HCT116 (cell line): ENCODE measurements at regions not wholly inside any gene's neighbourhood (a gene's known extent, or its start where the extent isn't known, plus 50 kb on each side); places are given as distances from the start of the nearest gene placed in this dataset.

Experiments used
- ATAC-seq: fragments of 200-7000 bp; cut with Tn5 transposase; 2 replicates; pipeline ENCODE4 v1.9.1; 2020; ENCODE audit warnings: mild to moderate bottlenecking, moderate library complexity
- BruUV-seq: library from RNA; stranded (reverse); fragments of 400-500 nt; replicated peaks from 2 replicates; lab custom pipeline; 2021; lab: Mats Ljungman, UMichigan
- CTCF ChIA-PET: fragments of 300-600 bp; sonication (Branson Sonifier 250); formaldehyde crosslinking; loops from one replicate; lab custom pipeline; 2021; ENCODE audit warnings: antibody characterized with exemption; lab: Charles Lee
- POLR2A ChIA-PET: fragments of 300-600, 350-600 bp; sonication (Branson Sonifier 250); formaldehyde crosslinking; loops from one replicate; lab custom pipeline; 2021; ENCODE audit warnings: antibody characterized with exemption; lab: Charles Lee
- RAD21 ChIA-PET, 2 experiments: fragments of 300-600 bp; sonication (Branson Sonifier 250); formaldehyde crosslinking; loops; one replicate each; lab custom pipeline; 2023; ENCODE audit warnings: low total read pairs in 2 of 2; ENCODE audit not compliant: uncharacterized antibody in 2 of 2, unreplicated experiment in 2 of 2, low non-redundant PET in 1 of 2; lab: Charles Lee
- DNase-seq: peaks from one replicate; pipeline ENCODE4 v3.0.0-alpha.2; 2010; ENCODE audit warnings: low read depth, low spot score
- H2AFZ ChIP-seq: fragments of 200-600 bp; shearing (Covaris generic), sonication (generic); 2 replicates; pipeline ENCODE4 v1.6.1; 2017; ENCODE audit warnings: low read depth, mixed run types, mixed read lengths, antibody characterized with exemption, low read length; ENCODE audit not compliant: poor library complexity, severe bottlenecking
- H3K27ac ChIP-seq: 2 replicates; pipeline ENCODE4 v1.5.1; 2012; ENCODE audit warnings: low read depth, low read length
- H3K27me3 ChIP-seq: fragments of 200-600 bp; sonication (generic); 2 replicates; pipeline ENCODE4 v1.6.1; 2016; ENCODE audit warnings: mixed run types, low read length, mixed read lengths; ENCODE audit not compliant: insufficient read depth
- H3K36me3 ChIP-seq, 2 experiments: fragments of 200-500 bp in 1 of 2; fragments of 200-600 bp in 1 of 2; sonication (Bioruptor generic) in 1 of 2; sonication (generic) in 1 of 2; 2 replicates each; pipeline versions ENCODE4 v1.5.1 to v1.6.1; 2014 to 2016; ENCODE audit warnings: low read length in 2 of 2, inconsistent platforms in 1 of 2, mixed read lengths in 1 of 2, mixed run types in 1 of 2; ENCODE audit not compliant: insufficient read depth in 2 of 2, control insufficient read depth in 1 of 2
- H3K4me1 ChIP-seq, 2 experiments: fragments of 200-600 bp in 1 of 2; sonication (generic) in 1 of 2; 2 replicates each; pipeline versions ENCODE4 v1.5.1 to v1.6.1; 2012 to 2017; ENCODE audit warnings: low read length in 2 of 2, inconsistent platforms in 1 of 2, mild to moderate bottlenecking in 1 of 2, mixed read lengths in 1 of 2, mixed run types in 1 of 2, moderate library complexity in 1 of 2; ENCODE audit not compliant: insufficient read depth in 2 of 2, control insufficient read depth in 1 of 2
- H3K4me2 ChIP-seq: fragments of 200-600 bp; sonication (generic); 2 replicates; pipeline ENCODE4 v1.6.1; 2017; ENCODE audit warnings: mixed run types, low read length, mixed read lengths
- H3K4me3 ChIP-seq, 2 experiments: fragments of 200-600 bp in 1 of 2; sonication (generic) in 1 of 2; replicated peaks in 1 of 2; 2 replicates each; pipeline ENCODE4 v1.5.1; 2011 to 2016; ENCODE audit warnings: low read length in 2 of 2, control low read depth in 1 of 2, low read depth in 1 of 2, mild to moderate bottlenecking in 1 of 2, mixed read lengths in 1 of 2, mixed run types in 1 of 2
- H3K79me2 ChIP-seq: fragments of 200-600 bp; sonication (generic); 2 replicates; pipeline ENCODE4 v1.6.1; 2017; ENCODE audit warnings: mild to moderate bottlenecking, mixed run types, low read length, moderate library complexity, mixed read lengths; ENCODE audit not compliant: insufficient read depth
- H3K9ac ChIP-seq: fragments of 200-600 bp; sonication (generic); 2 replicates; pipeline ENCODE4 v1.6.1; 2016; ENCODE audit warnings: low read length, mixed read lengths
- H3K9me2 ChIP-seq: fragments of 200-600 bp; sonication (generic), shearing (Covaris generic); 2 replicates; pipeline ENCODE4 v1.6.1; 2017; ENCODE audit warnings: mixed run types, mild to moderate bottlenecking, moderate library complexity; ENCODE audit not compliant: insufficient read depth
- H3K9me3 ChIP-seq, 2 experiments: fragments of 200-500 bp in 1 of 2; fragments of 200-600 bp in 1 of 2; sonication (Bioruptor generic) in 1 of 2; sonication (generic) in 1 of 2; 2 replicates each; pipeline ENCODE4 v1.6.1; 2014 to 2017; ENCODE audit warnings: low read length in 2 of 2, mixed read lengths in 2 of 2, inconsistent platforms in 1 of 2, low read depth in 1 of 2, mild to moderate bottlenecking in 1 of 2, mixed run types in 1 of 2, moderate library complexity in 1 of 2; ENCODE audit not compliant: control insufficient read depth in 1 of 2, insufficient read depth in 1 of 2
- H4K20me1 ChIP-seq: fragments of 200-600 bp; sonication (generic), shearing (Covaris generic); 2 replicates; pipeline ENCODE4 v1.6.1; 2017; ENCODE audit warnings: mixed run types, mild to moderate bottlenecking, moderate library complexity; ENCODE audit not compliant: insufficient read depth
- ELF1 ChIP-seq: IDR thresholded peaks from 2 replicates; pipeline ENCODE4 v1.6.1; 2012; ENCODE audit warnings: low read depth, borderline replicate concordance
- EZH2phosphoT487 ChIP-seq: fragments of 200-600 bp; IDR thresholded peaks from 2 replicates; pipeline ENCODE4 v1.6.1; 2018; ENCODE audit warnings: antibody characterized with exemption, borderline replicate concordance
- FOSL1 ChIP-seq: IDR thresholded peaks from 2 replicates; pipeline ENCODE4 v1.6.1; 2012; ENCODE audit warnings: low read depth
- POLR2AphosphoS5 ChIP-seq: IDR thresholded peaks from 2 replicates; pipeline ENCODE4 v1.6.1; 2011; ENCODE audit warnings: mild to moderate bottlenecking, low read depth, low read length, moderate library complexity
- RAD21 ChIP-seq: IDR thresholded peaks from 2 replicates; pipeline ENCODE4 v1.6.1; 2012; ENCODE audit warnings: low read depth, mild to moderate bottlenecking
- REST ChIP-seq: IDR thresholded peaks from 2 replicates; pipeline ENCODE4 v1.6.1; 2012; ENCODE audit warnings: low read depth
- SP1 ChIP-seq: IDR thresholded peaks from 2 replicates; pipeline ENCODE4 v1.6.1; 2012; ENCODE audit warnings: low read depth
- TCF7L2 ChIP-seq: IDR thresholded peaks from 2 replicates; pipeline ENCODE4 v1.7.0; 2011; ENCODE audit warnings: borderline replicate concordance, inconsistent platforms; ENCODE audit not compliant: insufficient read depth, insufficient read length; ENCODE audit errors: extremely low read depth
- ZFX ChIP-seq: fragments of 450-650 bp; IDR thresholded peaks from 2 replicates; pipeline ENCODE4 v1.6.1; 2017
- ZNF274 ChIP-seq: fragments of 200-500 bp; sonication (Bioruptor generic); IDR thresholded peaks from 2 replicates; pipeline ENCODE4 v1.6.1; 2014; ENCODE audit warnings: mild to moderate bottlenecking, low read depth, low read length, inconsistent platforms
- intact Hi-C: fragments of 100-400 bp; cut with micrococcal nuclease; formaldehyde crosslinking; loops from 2 replicates; pipeline ENCODE4 v1.10.0; 2022
- TF ChIP-seq, protein P1 (sequence below), 3 experiments: fragments of 200-600 bp in 1 of 3; sonication (generic) in 1 of 3; IDR thresholded peaks in 2 of 3; conservative IDR thresholded peaks in 1 of 3; 2 replicates each; pipeline ENCODE4 v1.5.1; 2012 to 2017; ENCODE audit warnings: low read depth in 2 of 3, low read length in 2 of 3, antibody characterized with exemption in 1 of 3, borderline replicate concordance in 1 of 3, control low read depth in 1 of 3, mild to moderate bottlenecking in 1 of 3, mixed read lengths in 1 of 3, mixed run types in 1 of 3, moderate library complexity in 1 of 3; ENCODE audit not compliant: insufficient read depth in 1 of 3

DNA sequence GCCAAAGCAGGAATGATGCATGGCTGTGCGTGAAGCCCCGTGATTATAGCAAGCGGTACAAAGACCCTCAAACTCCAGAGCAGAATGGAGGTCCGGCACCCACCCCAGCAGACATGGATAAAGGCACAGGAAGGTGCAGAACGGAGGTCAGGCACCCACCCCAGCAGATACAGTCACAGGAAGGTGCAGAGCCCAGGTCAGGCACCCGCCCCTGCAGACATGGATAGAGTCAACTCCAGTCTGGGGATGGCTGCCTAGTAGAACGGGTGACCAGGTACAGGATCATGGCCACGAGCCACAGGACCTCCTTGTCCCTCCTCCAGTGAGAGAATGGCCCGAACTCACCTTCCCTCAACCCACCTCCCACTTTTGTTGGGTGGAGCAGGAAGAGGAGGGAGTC, 318.3 kb upstream of the SALL3 start:
- no peaks in the 10 kb centered on the region for H3K4me1 ChIP-seq
- H3K4me2 ChIP-seq = no peak overlapping the region
- H4K20me1 ChIP-seq = no peaks in the 10 kb centered on the region
- TF ChIP-seq POLR2AphosphoS5 = no peak
- no peak for TF ChIP-seq SP1
- TF ChIP-seq ELF1 = no peak
- TF ChIP-seq ZNF274 = no peak
- TF ChIP-seq TCF7L2 = no peak
- no peak for TF ChIP-seq REST
- TF ChIP-seq ZFX = no peak
- no peak for TF ChIP-seq RAD21
- TF ChIP-seq FOSL1 = no peak
- no peak for TF ChIP-seq EZH2phosphoT487
- TF ChIP-seq, protein P1, sequence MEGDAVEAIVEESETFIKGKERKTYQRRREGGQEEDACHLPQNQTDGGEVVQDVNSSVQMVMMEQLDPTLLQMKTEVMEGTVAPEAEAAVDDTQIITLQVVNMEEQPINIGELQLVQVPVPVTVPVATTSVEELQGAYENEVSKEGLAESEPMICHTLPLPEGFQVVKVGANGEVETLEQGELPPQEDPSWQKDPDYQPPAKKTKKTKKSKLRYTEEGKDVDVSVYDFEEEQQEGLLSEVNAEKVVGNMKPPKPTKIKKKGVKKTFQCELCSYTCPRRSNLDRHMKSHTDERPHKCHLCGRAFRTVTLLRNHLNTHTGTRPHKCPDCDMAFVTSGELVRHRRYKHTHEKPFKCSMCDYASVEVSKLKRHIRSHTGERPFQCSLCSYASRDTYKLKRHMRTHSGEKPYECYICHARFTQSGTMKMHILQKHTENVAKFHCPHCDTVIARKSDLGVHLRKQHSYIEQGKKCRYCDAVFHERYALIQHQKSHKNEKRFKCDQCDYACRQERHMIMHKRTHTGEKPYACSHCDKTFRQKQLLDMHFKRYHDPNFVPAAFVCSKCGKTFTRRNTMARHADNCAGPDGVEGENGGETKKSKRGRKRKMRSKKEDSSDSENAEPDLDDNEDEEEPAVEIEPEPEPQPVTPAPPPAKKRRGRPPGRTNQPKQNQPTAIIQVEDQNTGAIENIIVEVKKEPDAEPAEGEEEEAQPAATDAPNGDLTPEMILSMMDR (IDR thresholded peaks at IDR 0.05 in 2 of 3, conservative IDR thresholded peaks at IDR 0.05 in 1 of 3; ENCODE audit: borderline replicate concordance in 1 of 3, insufficient read depth in 1 of 3, low read depth in 2 of 3, low read length in 2 of 3) = no peak
- no peaks in the 10 kb centered on the region for H3K9me3 ChIP-seq
- H3K79me2 ChIP-seq = no peaks in the 10 kb centered on the region
- H3K27ac ChIP-seq = no peak overlapping the region
- H3K9me2 ChIP-seq = no peaks in the 10 kb centered on the region
- H3K27me3 ChIP-seq = no peaks in the 10 kb centered on the region
- no peaks in the 10 kb centered on the region for H3K36me3 ChIP-seq
- ATAC-seq (no peak), DNase-seq (no peak)
- intact Hi-C loops = no loop called here
- POLR2A ChIA-PET = no interaction called here
- no peak overlapping the region for H2AFZ ChIP-seq
- no TSS peak for BruUV-seq
- CTCF ChIA-PET = no interaction called here
- no peak overlapping the region for H3K9ac ChIP-seq
- no peak overlapping the region for H3K4me3 ChIP-seq
- RAD21 ChIA-PET = no interaction called here
